ENCODE measurements at regions not wholly inside any gene's neighbourhood (a gene's known extent, or its start where the extent isn't known, plus 50 kb on each side); places are given as distances from the start of the nearest gene placed in this dataset.
"Not testable (repeated sequence)": the region's sequence is repeated elsewhere in the genome, so short reads cannot be mapped to it uniquely, and the experiment has no call there.

GRCh38 chrX:131831185-131831520 is 191.9 kb upstream of the STK26 start:
- DNase-seq: no peak

GRCh38 chrX:131836161-131836560 is 186.9 kb upstream of the STK26 start:
- DNase-seq: peak; percentile 38

GRCh38 chrX:131837325-131837724 is 185.8 kb upstream of the STK26 start:
- no peak for DNase-seq

GRCh38 chrX:131840799-131841495 is 182.2 kb upstream of the STK26 start:
- no peak for DNase-seq

- DNase-seq: peak; percentile 53
These were observed 181.3 kb upstream of the STK26 start for GRCh38 chrX:131841496-131842437.

GRCh38 chrX:131843987-131844386 is 179.1 kb upstream of the STK26 start:
- DNase-seq: no peak

GRCh38 chrX:131845201-131845600 is 177.9 kb upstream of the STK26 start:
- DNase-seq: no peak

GRCh38 chrX:131845771-131846170 is 177.3 kb upstream of the STK26 start:
- no peak for DNase-seq

GRCh38 chrX:131850964-131851363 is 172.1 kb upstream of the STK26 start:
- not testable (repeated sequence) for DNase-seq

- no peak for DNase-seq
These were observed 169.7 kb upstream of the STK26 start for GRCh38 chrX:131853440-131853839.

GRCh38 chrX:131854581-131854980 is 168.5 kb upstream of the STK26 start:
- DNase-seq: no peak

- DNase-seq: no peak
These were observed 161.9 kb upstream of the STK26 start for GRCh38 chrX:131861088-131861787.

GRCh38 chrX:131862321-131862720 is 160.8 kb upstream of the STK26 start:
- DNase-seq: no peak

GRCh38 chrX:131869182-131869581 is 153.9 kb upstream of the STK26 start:
- no peak for DNase-seq

GRCh38 chrX:131874300-131874699 is 148.8 kb upstream of the STK26 start:
- DNase-seq: no peak

- DNase-seq: not testable (repeated sequence)
These were observed 147.3 kb upstream of the STK26 start for GRCh38 chrX:131875827-131876226.

GRCh38 chrX:131881194-131881593 is 141.9 kb upstream of the STK26 start:
- DNase-seq: no peak

- DNase-seq: not testable (repeated sequence)
These were observed 138.1 kb upstream of the STK26 start for GRCh38 chrX:131885042-131885441.

GRCh38 chrX:131893857-131894256 is 129.2 kb upstream of the STK26 start:
- DNase-seq: not testable (repeated sequence)

- no peak for DNase-seq
These were observed 128.1 kb upstream of the STK26 start for GRCh38 chrX:131894995-131895394.

GRCh38 chrX:131895807-131896206 is 127.3 kb upstream of the STK26 start:
- DNase-seq: no peak

- DNase-seq: no peak
These were observed 121.6 kb upstream of the STK26 start for GRCh38 chrX:131901546-131901945.

GRCh38 chrX:131907488-131908314 is 115.4 kb upstream of the STK26 start:
- no peak for DNase-seq

All from DMS153 (cell line).